Gastrocnemius medialis (tissue), 4 donors: ENCODE measurements at regions not wholly inside any gene's neighbourhood (a gene's known extent, or its start where the extent isn't known, plus 50 kb on each side); places are given as distances from the start of the nearest gene placed in this dataset.

Experiments used
- POLR2A ChIP-seq, 2 donors: fragments of 450-650 bp; IDR thresholded peaks; one replicate each; pipeline ENCODE4 v1.6.1; 2017; ENCODE audit warnings: antibody characterized with exemption in 2 of 2, mild to moderate bottlenecking in 2 of 2, moderate library complexity in 2 of 2
- TF ChIP-seq, protein P1 (sequence below), 5 experiments: fragments of 450-650 bp in 3 of 5; fragments of 200-600 bp in 2 of 5; sonication (generic) in 2 of 5; IDR thresholded peaks in 4 of 5; conservative IDR thresholded peaks in 1 of 5; 1 replicate in 4 of 5; 2 replicates in 1 of 5; pipeline ENCODE4 v1.5.1; 2016 to 2019; ENCODE audit warnings: antibody characterized with exemption in 5 of 5, mild to moderate bottlenecking in 3 of 5, moderate library complexity in 3 of 5

DNA sequence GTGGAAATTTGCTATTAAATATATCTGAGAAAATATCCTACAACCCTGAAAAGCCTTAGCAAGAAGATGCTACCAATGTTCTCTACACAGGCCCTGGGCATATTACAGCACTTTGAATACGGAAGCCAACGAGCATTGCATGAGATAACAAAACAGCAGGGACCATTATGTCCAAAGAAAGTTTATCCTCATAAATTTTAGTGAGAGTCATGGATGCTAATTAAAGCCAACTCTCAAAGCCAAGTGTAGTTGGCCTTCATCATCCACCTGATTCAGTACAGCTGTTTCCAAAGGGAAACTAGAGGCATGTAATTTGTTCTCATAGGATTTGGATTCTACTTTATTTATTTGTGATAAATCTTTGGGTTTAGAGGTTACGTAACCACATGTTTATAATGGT lies 564.8 kb downstream of the RFPL4B start:
- no peak for TF ChIP-seq POLR2A (IDR thresholded peaks at IDR 0.05)
- TF ChIP-seq, protein P1, sequence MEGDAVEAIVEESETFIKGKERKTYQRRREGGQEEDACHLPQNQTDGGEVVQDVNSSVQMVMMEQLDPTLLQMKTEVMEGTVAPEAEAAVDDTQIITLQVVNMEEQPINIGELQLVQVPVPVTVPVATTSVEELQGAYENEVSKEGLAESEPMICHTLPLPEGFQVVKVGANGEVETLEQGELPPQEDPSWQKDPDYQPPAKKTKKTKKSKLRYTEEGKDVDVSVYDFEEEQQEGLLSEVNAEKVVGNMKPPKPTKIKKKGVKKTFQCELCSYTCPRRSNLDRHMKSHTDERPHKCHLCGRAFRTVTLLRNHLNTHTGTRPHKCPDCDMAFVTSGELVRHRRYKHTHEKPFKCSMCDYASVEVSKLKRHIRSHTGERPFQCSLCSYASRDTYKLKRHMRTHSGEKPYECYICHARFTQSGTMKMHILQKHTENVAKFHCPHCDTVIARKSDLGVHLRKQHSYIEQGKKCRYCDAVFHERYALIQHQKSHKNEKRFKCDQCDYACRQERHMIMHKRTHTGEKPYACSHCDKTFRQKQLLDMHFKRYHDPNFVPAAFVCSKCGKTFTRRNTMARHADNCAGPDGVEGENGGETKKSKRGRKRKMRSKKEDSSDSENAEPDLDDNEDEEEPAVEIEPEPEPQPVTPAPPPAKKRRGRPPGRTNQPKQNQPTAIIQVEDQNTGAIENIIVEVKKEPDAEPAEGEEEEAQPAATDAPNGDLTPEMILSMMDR (IDR thresholded peaks at IDR 0.05 in 4 of 5, conservative IDR thresholded peaks at IDR 0.05 in 1 of 5): no peak
